B cell (primary cell): ENCODE measurements at regions not wholly inside any gene's neighbourhood (a gene's known extent, or its start where the extent isn't known, plus 50 kb on each side); places are given as distances from the start of the nearest gene placed in this dataset.
A peak's percentile ranks its signal among the peaks of the same experiment; 100 is the strongest.

ENCODE experiments used
- ATAC-seq: fragments of 200-7000 bp; cut with Tn5 transposase; one replicate; pipeline ENCODE4 v1.10.0; 2021; ENCODE audit warnings: low read depth, mild to moderate bottlenecking, moderate number of reproducible peaks, moderate library complexity
- CTCF ChIA-PET: fragments of 350-600 bp; sonication (Branson Sonifier 250); formaldehyde crosslinking; loops from one replicate; lab custom pipeline; 2021; ENCODE audit warnings: antibody characterized with exemption, inconsistent platforms; lab: Charles Lee
- POLR2A ChIA-PET: fragments of 350-600 bp; sonication (Branson Sonifier 250); formaldehyde crosslinking; loops from one replicate; lab custom pipeline; 2021; ENCODE audit warnings: antibody characterized with exemption; lab: Charles Lee
- DNase-seq: peaks from one replicate; pipeline ENCODE4 v3.0.0; 2013
- H2AFZ ChIP-seq: 2 replicates; pipeline ENCODE4 v1.6.1; 2012; ENCODE audit warnings: mild to moderate bottlenecking, low read depth, low read length; ENCODE audit not compliant: insufficient read depth, poor library complexity, severe bottlenecking
- H3K27ac ChIP-seq, 2 donors: 1 replicate in 1 of 2; 2 replicates in 1 of 2; pipeline ENCODE4 v1.5.1; 2012 to 2013; ENCODE audit warnings: low read length in 2 of 2, mild to moderate bottlenecking in 2 of 2, moderate library complexity in 1 of 2
- H3K27me3 ChIP-seq, 4 experiments: fragments of 200-600 bp in 1 of 4; sonication (generic) in 1 of 4; replicated peaks in 1 of 4; 1 replicate in 2 of 4; 2 replicates in 2 of 4; pipeline versions ENCODE4 v1.6.1 to v1.7.0; 2013 to 2016; ENCODE audit warnings: low read length in 3 of 4, mild to moderate bottlenecking in 2 of 4, mixed read lengths in 1 of 4, moderate library complexity in 1 of 4; ENCODE audit not compliant: insufficient read depth in 4 of 4, control insufficient read depth in 3 of 4; ENCODE audit errors: control extremely low read depth in 1 of 4
- H3K36me3 ChIP-seq, 2 experiments: replicated peaks in 1 of 2; 1 replicate in 1 of 2; 2 replicates in 1 of 2; pipeline versions ENCODE4 v1.6.1 to v1.7.1; 2013; ENCODE audit warnings: low read length in 1 of 2; ENCODE audit not compliant: insufficient read depth in 2 of 2, control insufficient read depth in 1 of 2; ENCODE audit errors: control extremely low read depth in 1 of 2, extremely low read depth in 1 of 2
- H3K4me1 ChIP-seq, 2 donors: fragments of 200-600 bp in 1 of 2; sonication (generic) in 1 of 2; 1 replicate in 1 of 2; 2 replicates in 1 of 2; pipeline versions ENCODE4 v1.5.1 to v1.6.1; 2013 to 2017; ENCODE audit warnings: low read length in 2 of 2; ENCODE audit not compliant: control insufficient read depth in 2 of 2, insufficient read depth in 2 of 2
- H3K4me2 ChIP-seq: replicated peaks from 2 replicates; pipeline ENCODE3; 2012; ENCODE audit warnings: mild to moderate bottlenecking, low read depth, low read length; ENCODE audit not compliant: poor library complexity, severe bottlenecking
- H3K4me3 ChIP-seq, 5 experiments: fragments of 200-600 bp in 1 of 5; sonication (generic) in 1 of 5; 1 replicate in 3 of 5; 2 replicates in 2 of 5; pipeline versions ENCODE4 v1.5.1 to v1.7.0; 2011 to 2016; ENCODE audit warnings: low read length in 4 of 5, mild to moderate bottlenecking in 4 of 5, low read depth in 2 of 5, control low read depth in 1 of 5, moderate library complexity in 1 of 5; ENCODE audit not compliant: insufficient read depth in 1 of 5; ENCODE audit errors: control extremely low read depth in 1 of 5, extremely low read depth in 1 of 5
- H3K79me2 ChIP-seq: fragments of 200-600 bp; sonication (generic); one replicate; pipeline ENCODE4 v1.6.0; 2016; ENCODE audit warnings: low read length; ENCODE audit not compliant: control insufficient read depth, insufficient read depth
- H3K9ac ChIP-seq: fragments of 200-600 bp; sonication (generic); 2 replicates; pipeline ENCODE4 v1.6.1; 2017; ENCODE audit warnings: mild to moderate bottlenecking, low read length, moderate library complexity
- H3K9me3 ChIP-seq, 3 donors: one replicate each; pipeline versions ENCODE4 v1.6.1 to v1.7.1; 2013; ENCODE audit warnings: low read length in 2 of 3; ENCODE audit not compliant: control insufficient read depth in 2 of 3, insufficient read depth in 1 of 3; ENCODE audit errors: control extremely low read depth in 1 of 3
- H4K20me1 ChIP-seq: 2 replicates; pipeline ENCODE4 v1.6.0; 2012; ENCODE audit warnings: mild to moderate bottlenecking, low read length; ENCODE audit not compliant: insufficient read depth, control insufficient read depth, poor library complexity, severe bottlenecking
- H3K27ac Mint-ChIP-seq: one replicate; pipeline ENCODE4 v1.8.0; 2021; ENCODE audit warnings: mixed read lengths
- H3K27me3 Mint-ChIP-seq: one replicate; pipeline ENCODE4 v1.8.0; 2021; ENCODE audit warnings: mixed read lengths
- H3K4me1 Mint-ChIP-seq: one replicate; pipeline ENCODE4 v1.8.0; 2021; ENCODE audit warnings: mixed read lengths
- H3K4me3 Mint-ChIP-seq: one replicate; pipeline ENCODE4 v1.8.0; 2021; ENCODE audit warnings: mixed read lengths
- H3K9me3 Mint-ChIP-seq: one replicate; pipeline ENCODE4 v1.8.0; 2022; ENCODE audit warnings: mixed read lengths; ENCODE audit not compliant: insufficient read depth
- EZH2 ChIP-seq: IDR thresholded peaks from 2 replicates; pipeline ENCODE4 v1.6.1; 2012; ENCODE audit warnings: borderline replicate concordance, low read depth, mild to moderate bottlenecking, moderate library complexity, low read length; ENCODE audit not compliant: insufficient read depth, poor library complexity, severe bottlenecking
- WGBS: methylation state at CpG from one replicate; pipeline ENCODE4 v1.1.5; 2013; ENCODE audit warnings: missing lambda C conversion rate; ENCODE audit not compliant: insufficient coverage; 5-methylcytosine and 5-hydroxymethylcytosine counted together
- intact Hi-C: fragments of 100-400 bp; cut with micrococcal nuclease; formaldehyde crosslinking; loops from one replicate; pipeline ENCODE4 v1.10.0; 2022
- TF ChIP-seq, protein P1 (sequence below): fragments of 200-600 bp; IDR thresholded peaks from one replicate; pipeline ENCODE4 v1.8.0; 2022; ENCODE audit warnings: antibody characterized with exemption, mild to moderate bottlenecking

DNA sequence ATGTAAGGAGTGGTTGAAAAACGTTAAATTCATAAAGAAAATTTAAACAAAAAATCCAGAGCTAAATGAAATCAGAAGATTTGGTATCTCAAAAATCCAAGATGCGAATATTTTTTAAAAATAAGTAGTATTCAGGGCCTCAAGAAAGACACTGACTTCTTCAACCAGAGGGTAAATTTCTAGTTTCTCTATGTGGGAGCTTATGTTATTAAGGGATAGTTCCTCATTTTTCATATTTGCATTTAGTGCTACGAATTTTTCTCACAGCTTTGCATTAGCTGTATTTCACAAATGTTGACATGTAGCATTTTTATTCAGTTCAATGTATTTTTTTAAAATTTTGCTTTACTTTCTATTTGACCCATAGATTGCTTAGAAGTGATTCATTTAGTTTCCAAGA is 454.7 kb downstream of the CBLN2 start:
- Histone ChIP-seq H3K36me3 (no peaks in the 10 kb centered on the region), H3K4me3 (peak overlapping the region in 1 of 5 experiments; percentile 21), H3K9me3 (no peaks in the 10 kb centered on the region), H2AFZ (no peak overlapping the region), H3K9ac (no peak overlapping the region), H3K79me2 (no peaks in the 10 kb centered on the region), H3K4me2 (peak overlapping the region; percentile 32), H3K27ac (peak overlapping the region in 1 of 2 donors; percentile 34), H3K27me3 (no peaks in the 10 kb centered on the region), H3K4me1 (no peaks in the 10 kb centered on the region), H4K20me1 (no peaks in the 10 kb centered on the region)
- CTCF ChIA-PET, result no interaction called here
- POLR2A ChIA-PET, result no interaction called here
- ATAC-seq, result no peak
- no peak for TF ChIP-seq EZH2
- TF ChIP-seq, protein P1, sequence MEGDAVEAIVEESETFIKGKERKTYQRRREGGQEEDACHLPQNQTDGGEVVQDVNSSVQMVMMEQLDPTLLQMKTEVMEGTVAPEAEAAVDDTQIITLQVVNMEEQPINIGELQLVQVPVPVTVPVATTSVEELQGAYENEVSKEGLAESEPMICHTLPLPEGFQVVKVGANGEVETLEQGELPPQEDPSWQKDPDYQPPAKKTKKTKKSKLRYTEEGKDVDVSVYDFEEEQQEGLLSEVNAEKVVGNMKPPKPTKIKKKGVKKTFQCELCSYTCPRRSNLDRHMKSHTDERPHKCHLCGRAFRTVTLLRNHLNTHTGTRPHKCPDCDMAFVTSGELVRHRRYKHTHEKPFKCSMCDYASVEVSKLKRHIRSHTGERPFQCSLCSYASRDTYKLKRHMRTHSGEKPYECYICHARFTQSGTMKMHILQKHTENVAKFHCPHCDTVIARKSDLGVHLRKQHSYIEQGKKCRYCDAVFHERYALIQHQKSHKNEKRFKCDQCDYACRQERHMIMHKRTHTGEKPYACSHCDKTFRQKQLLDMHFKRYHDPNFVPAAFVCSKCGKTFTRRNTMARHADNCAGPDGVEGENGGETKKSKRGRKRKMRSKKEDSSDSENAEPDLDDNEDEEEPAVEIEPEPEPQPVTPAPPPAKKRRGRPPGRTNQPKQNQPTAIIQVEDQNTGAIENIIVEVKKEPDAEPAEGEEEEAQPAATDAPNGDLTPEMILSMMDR, result no peak
- H3K4me1 Mint-ChIP-seq, result peaks cover 24% of the 10 kb centered on the region
- no CpG with 5 or more reads among the region's 3 CpGs for WGBS
- no peaks in the 10 kb centered on the region for H3K27me3 Mint-ChIP-seq
- intact Hi-C loops, result no loop called here
- DNase-seq, result peak; percentile 23
- H3K27ac Mint-ChIP-seq, result no peak overlapping the region
- H3K9me3 Mint-ChIP-seq, result no peaks in the 10 kb centered on the region
- peak overlapping the region; percentile 9 for H3K4me3 Mint-ChIP-seq

DNA sequence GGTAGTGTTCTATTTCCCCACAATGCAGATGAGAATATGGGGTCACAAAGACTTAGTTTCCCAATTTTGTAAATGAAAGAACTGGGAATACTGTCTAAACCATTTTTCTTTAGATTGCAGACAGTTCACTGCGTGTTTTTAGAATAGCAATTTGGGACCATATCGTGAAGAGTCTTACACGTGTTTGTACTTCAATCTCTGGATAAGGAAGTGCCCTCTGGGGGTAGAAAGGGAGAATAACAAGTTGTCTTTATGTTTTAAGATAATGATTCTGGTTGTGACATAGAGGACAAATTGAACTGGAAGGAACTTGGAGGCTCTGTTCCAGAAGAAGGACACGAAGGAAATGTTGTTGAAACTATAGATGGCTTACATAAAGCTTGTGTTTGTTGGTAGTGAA is 457.7 kb downstream of the CBLN2 start:
- intact Hi-C loops, result no loop called here
- Histone ChIP-seq H3K4me3 (no peak overlapping the region), H3K9me3 (no peaks in the 10 kb centered on the region), H3K4me2 (no peak overlapping the region), H3K79me2 (no peaks in the 10 kb centered on the region), H3K27me3 (no peaks in the 10 kb centered on the region), H3K36me3 (no peaks in the 10 kb centered on the region), H4K20me1 (no peaks in the 10 kb centered on the region), H3K27ac (no peak overlapping the region), H3K9ac (no peak overlapping the region), H3K4me1 (no peaks in the 10 kb centered on the region), H2AFZ (no peak overlapping the region)
- POLR2A ChIA-PET, result no interaction called here
- TF ChIP-seq EZH2, result no peak
- TF ChIP-seq, protein P1, result peak; percentile 37
- H3K9me3 Mint-ChIP-seq, result no peaks in the 10 kb centered on the region
- H3K4me1 Mint-ChIP-seq, result peaks cover 20% of the 10 kb centered on the region
- 13% methylated on average over 4 of the region's 4 CpGs for WGBS
- ATAC-seq (no peak), DNase-seq (peak; percentile 14)
- CTCF ChIA-PET, result no interaction called here
- no peak overlapping the region for H3K27ac Mint-ChIP-seq
- no peak overlapping the region for H3K4me3 Mint-ChIP-seq
- H3K27me3 Mint-ChIP-seq, result no peaks in the 10 kb centered on the region
